Activated CD8-positive, alpha-beta T cell treated with anti-CD3 and anti-CD28 coated beads, Interleukin-2, amount 10 ng/mL, durations not matched to agents 7 days and 5 days (primary cell): ENCODE measurements at regions not wholly inside any gene's neighbourhood (a gene's known extent, or its start where the extent isn't known, plus 50 kb on each side); places are given as distances from the start of the nearest gene placed in this dataset.

Experiments used
- ATAC-seq: fragments of 150-1000 bp; cut with Tn5 transposase; one replicate; pipeline ENCODE4 v1.10.0; 2021; ENCODE audit warnings: moderate library complexity
- CTCF ChIA-PET: fragments of 350-600 bp; sonication (Branson Sonifier 250); formaldehyde crosslinking; loops from one replicate; lab custom pipeline; 2021; ENCODE audit warnings: antibody characterized with exemption; lab: Charles Lee
- POLR2A ChIA-PET: fragments of 350-600 bp; sonication (Branson Sonifier 250); formaldehyde crosslinking; loops from one replicate; lab custom pipeline; 2021; ENCODE audit warnings: antibody characterized with exemption; lab: Charles Lee
- DNase-seq: peaks from one replicate; pipeline ENCODE4 v3.0.0-alpha.2; 2020
- H3K27ac Mint-ChIP-seq: one replicate; pipeline ENCODE4 v1.8.0; 2021; ENCODE audit warnings: mild to moderate bottlenecking, mixed read lengths
- H3K27me3 Mint-ChIP-seq: one replicate; pipeline ENCODE4 v1.8.0; 2021; ENCODE audit warnings: low read depth, mixed read lengths
- H3K36me3 Mint-ChIP-seq: one replicate; pipeline ENCODE4 v1.8.0; 2021; ENCODE audit warnings: low read depth, mixed read lengths
- H3K4me1 Mint-ChIP-seq: one replicate; pipeline ENCODE4 v1.8.0; 2021; ENCODE audit warnings: low read depth, mixed read lengths
- H3K4me3 Mint-ChIP-seq: one replicate; pipeline ENCODE4 v1.8.0; 2021; ENCODE audit warnings: mild to moderate bottlenecking, mixed read lengths
- H3K9me3 Mint-ChIP-seq: one replicate; pipeline ENCODE4 v1.8.0; 2022; ENCODE audit warnings: mixed read lengths; ENCODE audit not compliant: insufficient read depth

GRCh38 chr13:53151336-53152056 lies 122.9 kb downstream of the OLFM4 start:
- POLR2A ChIA-PET, result no interaction called here

DNA sequence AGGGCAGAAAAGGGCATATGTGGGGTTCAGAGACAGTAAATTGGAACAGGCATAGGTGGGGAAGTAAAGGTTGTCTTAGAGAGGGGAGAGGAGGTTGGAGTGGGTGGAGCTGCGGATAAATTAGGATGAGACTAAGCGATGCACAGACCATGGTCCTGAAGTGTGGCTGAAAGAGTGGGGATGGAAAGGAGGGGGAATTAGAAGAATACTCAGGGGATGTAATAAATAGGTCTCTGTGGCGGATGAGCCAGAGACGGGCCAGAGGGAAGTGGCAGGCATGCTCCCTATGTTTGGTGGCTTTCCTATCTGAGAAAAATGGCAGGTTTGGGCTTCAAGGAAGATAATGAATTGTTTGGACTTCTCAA lies 123.4 kb downstream of the OLFM4 start:
- CTCF ChIA-PET, result interaction anchor here (0.8 to 1.6 kb wide), 11 partner anchors 9 to 499 kb away, joined by 3 to 12 read pairs (median 4); partner anchors contain the start of gene SUGT1

More at GRCh38 chr13:53151336-53152056, 122.9 kb downstream of the OLFM4 start:
- DNase-seq, result peak; percentile 61
- ATAC-seq, result peak; percentile 88
- Mint-ChIP-seq H3K4me3 (no peak overlapping the region), H3K36me3 (no peaks in the 10 kb centered on the region), H3K9me3 (no peaks in the 10 kb centered on the region), H3K27me3 (no peaks in the 10 kb centered on the region), H3K4me1 (peaks cover 11% of the 10 kb centered on the region), H3K27ac (no peak overlapping the region)
- CTCF ChIA-PET, result interaction anchor here (0.8 to 1.6 kb wide), 11 partner anchors 8 to 499 kb away, joined by 3 to 12 read pairs (median 4); partner anchors contain the start of gene SUGT1

GRCh38 chr13:53158201-53158600 lies 129.6 kb downstream of the OLFM4 start:
- Mint-ChIP-seq H3K4me1 (no peaks in the 10 kb centered on the region), H3K36me3 (no peaks in the 10 kb centered on the region), H3K9me3 (no peaks in the 10 kb centered on the region), H3K27me3 (no peaks in the 10 kb centered on the region), H3K27ac (no peak overlapping the region), H3K4me3 (no peak overlapping the region)
- ChIA-PET CTCF (interaction anchor here (0.7 kb wide), 1 partner anchor 93 kb away, joined by 3 read pairs; no protein-coding TSS in a partner anchor), POLR2A (no interaction called here)
- ATAC-seq (no peak), DNase-seq (no peak)

More for the DNA sequence above, 123.4 kb downstream of the OLFM4 start:
- no peak for DNase-seq
- POLR2A ChIA-PET, result no interaction called here
- Mint-ChIP-seq H3K4me3 (no peak overlapping the region), H3K4me1 (peaks cover 11% of the 10 kb centered on the region), H3K9me3 (no peaks in the 10 kb centered on the region), H3K27ac (no peak overlapping the region), H3K36me3 (no peaks in the 10 kb centered on the region), H3K27me3 (no peaks in the 10 kb centered on the region)
- no peak for ATAC-seq

GRCh38 chr13:53159431-53159830 lies 130.8 kb downstream of the OLFM4 start:
- ChIA-PET POLR2A (no interaction called here), CTCF (no interaction called here)
- Mint-ChIP-seq H3K36me3 (no peaks in the 10 kb centered on the region), H3K4me1 (no peaks in the 10 kb centered on the region), H3K27ac (no peak overlapping the region), H3K27me3 (no peaks in the 10 kb centered on the region), H3K4me3 (no peak overlapping the region), H3K9me3 (no peaks in the 10 kb centered on the region)
- ATAC-seq (no peak), DNase-seq (no peak)

GRCh38 chr13:53160211-53160610 lies 131.6 kb downstream of the OLFM4 start:
- Mint-ChIP-seq H3K4me3 (no peak overlapping the region), H3K36me3 (no peaks in the 10 kb centered on the region), H3K27me3 (no peaks in the 10 kb centered on the region), H3K27ac (no peak overlapping the region), H3K4me1 (no peaks in the 10 kb centered on the region), H3K9me3 (no peaks in the 10 kb centered on the region)
- no peak for ATAC-seq
- ChIA-PET CTCF (no interaction called here), POLR2A (no interaction called here)
- DNase-seq, result no peak

DNA sequence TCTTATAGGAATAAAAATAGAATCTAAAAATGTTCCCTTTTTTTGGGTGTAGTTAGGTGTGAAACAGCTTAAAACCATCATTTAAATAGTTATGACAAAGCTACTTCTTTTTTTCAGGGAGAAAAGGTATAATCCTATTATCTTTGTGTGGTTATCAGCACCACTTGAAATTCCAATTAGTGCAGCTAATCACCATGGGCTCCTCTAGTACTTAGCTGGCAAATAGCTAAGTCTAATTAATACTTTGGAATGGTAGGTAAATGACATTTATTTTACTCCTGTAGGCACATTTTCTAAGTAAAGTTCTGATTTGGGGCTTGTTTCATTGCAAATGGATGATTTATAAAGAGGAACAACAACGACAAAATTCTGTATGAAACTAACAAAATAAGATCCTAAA lies 132.6 kb downstream of the OLFM4 start:
- H3K27me3 Mint-ChIP-seq, result no peaks in the 10 kb centered on the region

DNA sequence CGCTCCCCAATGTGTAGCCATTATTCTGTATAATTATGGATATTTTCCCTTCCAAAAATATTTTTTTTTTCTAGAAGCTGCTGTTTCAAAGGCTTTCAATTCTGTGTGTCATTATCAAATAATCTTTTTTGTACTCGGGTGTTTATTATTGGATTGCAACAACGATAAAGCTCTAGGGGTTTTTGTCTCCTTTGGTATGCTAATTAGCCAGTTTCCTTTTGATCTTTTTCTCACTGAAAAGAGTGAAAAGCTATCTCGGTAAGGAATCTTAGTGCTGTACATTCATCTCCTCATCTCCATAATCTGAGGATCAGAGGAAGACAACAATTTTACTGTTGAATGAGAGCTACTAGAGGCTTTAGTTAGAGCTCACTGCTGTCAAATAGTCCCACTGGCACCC lies 136.6 kb downstream of the OLFM4 start:
- H3K4me1 Mint-ChIP-seq, result no peaks in the 10 kb centered on the region
- POLR2A ChIA-PET, result no interaction called here
- ATAC-seq, result no peak
- no peaks in the 10 kb centered on the region for H3K27me3 Mint-ChIP-seq
- DNase-seq, result no peak
- H3K9me3 Mint-ChIP-seq, result no peaks in the 10 kb centered on the region
- CTCF ChIA-PET, result interaction anchor here (1.5 kb wide), 1 partner anchor 14 kb away, joined by 4 read pairs; no protein-coding TSS in a partner anchor
- H3K4me3 Mint-ChIP-seq, result no peak overlapping the region
- H3K36me3 Mint-ChIP-seq, result no peaks in the 10 kb centered on the region
- no peak overlapping the region for H3K27ac Mint-ChIP-seq

More for the DNA sequence above, 132.6 kb downstream of the OLFM4 start:
- H3K27ac Mint-ChIP-seq, result no peak overlapping the region
- DNase-seq (no peak), ATAC-seq (no peak)
- H3K36me3 Mint-ChIP-seq, result no peaks in the 10 kb centered on the region
- no peaks in the 10 kb centered on the region for H3K9me3 Mint-ChIP-seq
- no peak overlapping the region for H3K4me3 Mint-ChIP-seq
- no peaks in the 10 kb centered on the region for H3K4me1 Mint-ChIP-seq
- ChIA-PET POLR2A (no interaction called here), CTCF (no interaction called here)

- DNase-seq (no peak), ATAC-seq (no peak)
- Mint-ChIP-seq H3K27ac (no peak overlapping the region), H3K4me3 (no peak overlapping the region), H3K9me3 (no peaks in the 10 kb centered on the region), H3K36me3 (no peaks in the 10 kb centered on the region), H3K4me1 (no peaks in the 10 kb centered on the region), H3K27me3 (no peaks in the 10 kb centered on the region)
- CTCF ChIA-PET, result no interaction called here
- POLR2A ChIA-PET, result no interaction called here
Observed at GRCh38 chr13:53167561-53167960, 138.9 kb downstream of the OLFM4 start.

GRCh38 chr13:53170910-53171309 lies 142.3 kb downstream of the OLFM4 start:
- DNase-seq (no peak), ATAC-seq (no peak)
- no peaks in the 10 kb centered on the region for H3K36me3 Mint-ChIP-seq
- no peaks in the 10 kb centered on the region for H3K9me3 Mint-ChIP-seq
- no peaks in the 10 kb centered on the region for H3K4me1 Mint-ChIP-seq
- no peaks in the 10 kb centered on the region for H3K27me3 Mint-ChIP-seq
- CTCF ChIA-PET, result no interaction called here
- no peak overlapping the region for H3K4me3 Mint-ChIP-seq
- POLR2A ChIA-PET, result no interaction called here
- no peak overlapping the region for H3K27ac Mint-ChIP-seq

GRCh38 chr13:53174545-53174944 lies 145.9 kb downstream of the OLFM4 start:
- POLR2A ChIA-PET, result no interaction called here
- no peaks in the 10 kb centered on the region for H3K9me3 Mint-ChIP-seq

DNA sequence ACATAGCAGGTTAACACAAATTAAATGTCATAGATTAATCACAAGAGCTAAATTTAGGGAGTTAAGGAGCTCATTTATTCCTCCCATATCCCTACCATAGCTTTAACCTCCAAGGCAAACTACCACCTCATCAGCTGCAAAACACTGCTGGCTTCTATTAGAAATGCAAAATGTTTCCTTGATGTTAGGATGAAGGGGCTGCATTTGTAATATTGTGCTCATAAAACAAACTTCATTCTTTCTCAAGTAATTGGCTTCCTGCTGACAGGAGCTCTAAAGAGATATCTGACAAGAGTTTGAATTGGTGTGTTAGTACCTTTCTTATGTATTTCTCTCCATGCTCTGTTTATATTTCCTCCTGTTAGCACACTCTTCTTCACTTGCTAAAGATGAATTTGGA lies 152.1 kb downstream of the OLFM4 start:
- Mint-ChIP-seq H3K27me3 (no peaks in the 10 kb centered on the region), H3K27ac (no peak overlapping the region), H3K36me3 (no peaks in the 10 kb centered on the region), H3K4me3 (no peak overlapping the region), H3K9me3 (no peaks in the 10 kb centered on the region), H3K4me1 (no peaks in the 10 kb centered on the region)
- ATAC-seq (no peak), DNase-seq (no peak)
- CTCF ChIA-PET, result no interaction called here
- POLR2A ChIA-PET, result no interaction called here

More at GRCh38 chr13:53174545-53174944, 145.9 kb downstream of the OLFM4 start:
- DNase-seq (no peak), ATAC-seq (no peak)
- H3K27me3 Mint-ChIP-seq, result no peaks in the 10 kb centered on the region
- no peak overlapping the region for H3K4me3 Mint-ChIP-seq
- no peaks in the 10 kb centered on the region for H3K36me3 Mint-ChIP-seq
- H3K4me1 Mint-ChIP-seq, result no peaks in the 10 kb centered on the region
- CTCF ChIA-PET, result interaction anchor here (0.9 kb wide), 1 partner anchor 23 kb away, joined by 4 read pairs; no protein-coding TSS in a partner anchor
- H3K27ac Mint-ChIP-seq, result no peak overlapping the region

DNA sequence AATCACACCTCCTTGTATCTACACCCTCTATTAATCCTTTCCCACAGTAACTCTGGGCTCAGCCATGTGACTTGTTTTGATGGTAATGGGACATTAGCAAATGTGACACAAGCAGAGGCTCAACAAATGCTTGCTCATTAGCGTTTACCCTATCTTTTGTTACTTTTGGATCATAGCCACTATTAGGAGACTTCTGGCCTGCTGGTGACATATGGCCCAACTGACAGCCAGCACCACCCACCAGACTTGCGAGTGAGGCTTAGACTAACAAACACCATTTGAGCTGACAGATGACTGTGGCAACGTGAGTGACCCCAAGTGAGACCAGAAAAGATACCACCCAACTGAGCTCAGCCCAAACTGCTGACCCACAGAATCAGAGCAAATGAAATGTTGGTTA lies 154.1 kb downstream of the OLFM4 start:
- CTCF ChIA-PET, result no interaction called here
- Mint-ChIP-seq H3K27ac (no peak overlapping the region), H3K4me3 (no peak overlapping the region), H3K9me3 (no peaks in the 10 kb centered on the region), H3K36me3 (no peaks in the 10 kb centered on the region), H3K4me1 (no peaks in the 10 kb centered on the region), H3K27me3 (no peaks in the 10 kb centered on the region)
- no peak for ATAC-seq
- DNase-seq, result no peak
- POLR2A ChIA-PET, result no interaction called here
